ENCODE measurements at regions not wholly inside any gene's neighbourhood (a gene's known extent, or its start where the extent isn't known, plus 50 kb on each side); places are given as distances from the start of the nearest gene placed in this dataset.

GRCh38 chr12:123042833-123043232 lies 62.4 kb downstream of the ARL6IP4 start:
- no peak for TF ChIP-seq CTCF (optimal IDR thresholded peaks at IDR 0.05 in 1 of 3, IDR thresholded peaks at IDR 0.05 in 1 of 3, conservative IDR thresholded peaks at IDR 0.05 in 1 of 3; ENCODE audit: extremely low read depth in 1 of 3, insufficient read depth in 2 of 3, low read length in 3 of 3)
- TF ChIP-seq EZH2 (IDR thresholded peaks at IDR 0.05; ENCODE audit: low read length), result no peak
